ENCODE measurements at regions not wholly inside any gene's neighbourhood (a gene's known extent, or its start where the extent isn't known, plus 50 kb on each side); places are given as distances from the start of the nearest gene placed in this dataset.

DNA sequence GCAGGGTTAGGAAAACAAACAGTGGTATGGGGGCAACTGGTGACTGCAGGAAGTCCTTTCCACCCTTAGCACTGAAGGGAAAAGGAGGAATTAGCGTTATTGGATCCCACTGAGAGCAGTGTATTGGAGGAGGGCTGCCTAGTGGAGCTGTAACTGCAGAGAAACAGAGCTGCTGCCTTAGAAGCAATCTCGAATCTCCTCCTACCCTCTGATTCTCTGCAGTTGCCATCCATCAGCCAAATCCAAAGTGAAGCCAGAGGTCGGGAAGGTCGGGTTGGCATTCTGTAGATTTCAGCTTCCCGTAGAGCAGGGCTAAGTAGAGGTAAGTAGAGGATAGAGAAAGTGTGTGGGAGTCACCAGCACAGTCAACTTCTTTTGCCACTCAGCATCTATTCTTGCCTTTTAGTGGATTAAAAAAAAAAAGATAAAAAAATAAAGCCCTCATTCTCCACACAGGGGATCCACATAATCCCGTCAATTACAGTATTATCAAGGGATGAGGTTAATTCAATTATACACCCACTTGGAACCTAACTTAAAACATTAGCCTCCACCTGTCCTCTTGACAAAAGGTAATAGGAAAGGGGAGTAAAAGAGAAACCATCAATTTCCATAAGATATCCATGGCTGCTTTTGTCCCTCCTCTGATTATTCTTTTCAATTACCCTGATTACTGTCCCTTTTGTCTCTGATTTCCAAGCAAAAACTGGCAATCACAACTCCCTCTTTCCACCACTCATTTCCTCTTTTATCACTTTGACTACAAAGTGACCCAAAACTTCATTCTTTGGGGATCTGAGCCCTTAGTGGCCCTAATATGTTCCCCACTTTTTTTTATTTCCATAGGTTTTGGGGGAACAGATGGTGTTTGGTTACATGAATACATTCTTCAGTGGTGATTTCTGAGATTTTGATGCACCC, 234.7 kb downstream of the RBM26 start:
- no peaks in the 10 kb centered on the region for H3K36me3 Mint-ChIP-seq (ENCODE audit: low read depth)
- no peaks in the 10 kb centered on the region for H3K4me1 Mint-ChIP-seq
- H3K4me3 Mint-ChIP-seq: no peak overlapping the region
- DNase-seq (no peak), ATAC-seq (no peak)
- peaks cover 29% of the 10 kb centered on the region for H3K9me3 Mint-ChIP-seq
- H3K27ac Mint-ChIP-seq: no peak overlapping the region
- peaks cover 19% of the 10 kb centered on the region for H3K27me3 Mint-ChIP-seq

DNA sequence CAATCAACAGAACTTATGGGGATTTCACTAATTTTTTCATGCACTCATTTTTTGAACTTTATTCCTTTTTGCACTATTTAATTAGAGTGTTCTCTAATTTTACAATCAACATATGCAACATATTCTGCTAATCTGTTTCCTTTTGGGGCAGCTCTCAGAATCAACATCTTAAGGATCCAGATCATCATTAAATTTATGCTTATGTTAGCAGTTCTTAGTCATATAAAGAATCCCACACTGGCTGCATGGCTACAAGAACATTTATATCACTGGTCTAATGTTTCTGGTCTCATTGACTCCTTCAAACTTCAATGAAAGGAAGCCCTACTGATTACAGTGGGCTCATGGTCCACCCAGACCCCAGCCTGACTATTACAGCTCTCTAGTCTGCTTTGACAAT, 245.2 kb downstream of the RBM26 start:
- H3K27ac Mint-ChIP-seq: no peak overlapping the region
- H3K4me1 Mint-ChIP-seq: no peaks in the 10 kb centered on the region
- no peaks in the 10 kb centered on the region for H3K9me3 Mint-ChIP-seq
- H3K4me3 Mint-ChIP-seq: no peak overlapping the region
- no peaks in the 10 kb centered on the region for H3K36me3 Mint-ChIP-seq (ENCODE audit: low read depth)
- ATAC-seq: no peak
- no peak for DNase-seq
- peaks cover 7% of the 10 kb centered on the region for H3K27me3 Mint-ChIP-seq

GRCh38 chr13:79155883-79156282, 250.2 kb downstream of the RBM26 start:
- H3K27ac Mint-ChIP-seq: no peak overlapping the region
- H3K9me3 Mint-ChIP-seq: no peaks in the 10 kb centered on the region
- ATAC-seq: no peak
- H3K27me3 Mint-ChIP-seq: peaks cover 7% of the 10 kb centered on the region
- H3K4me1 Mint-ChIP-seq: no peaks in the 10 kb centered on the region
- H3K36me3 Mint-ChIP-seq (ENCODE audit: low read depth): no peaks in the 10 kb centered on the region
- no peak overlapping the region for H3K4me3 Mint-ChIP-seq
- no peak for DNase-seq

DNA sequence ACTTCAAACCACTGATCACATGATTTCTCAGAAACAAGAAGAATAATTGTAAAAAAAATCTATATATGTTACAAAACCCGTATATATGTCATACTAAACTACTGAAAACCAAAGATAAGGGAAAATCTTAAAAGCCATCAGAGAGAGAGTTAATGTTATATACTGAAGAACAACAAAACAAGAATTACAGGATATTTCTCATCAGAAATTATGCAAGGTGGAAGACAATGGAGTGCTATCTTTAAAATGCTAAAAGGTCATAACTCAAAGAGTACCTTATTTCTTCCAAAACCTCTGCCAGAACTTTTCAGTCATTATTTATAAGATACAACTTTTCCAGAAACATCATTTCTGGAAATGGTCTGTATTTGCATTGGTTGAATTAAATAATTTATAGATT, 256.8 kb downstream of the RBM26 start:
- DNase-seq (no peak), ATAC-seq (no peak)
- Mint-ChIP-seq H3K4me1 (no peaks in the 10 kb centered on the region), H3K36me3 (ENCODE audit: low read depth) (no peaks in the 10 kb centered on the region), H3K27me3 (peaks cover 13% of the 10 kb centered on the region), H3K4me3 (no peak overlapping the region), H3K9me3 (peaks cover 5% of the 10 kb centered on the region), H3K27ac (no peak overlapping the region)

GRCh38 chr13:79141082-79141481, 265.0 kb downstream of the RBM26 start:
- Mint-ChIP-seq H3K27me3 (peaks cover 6% of the 10 kb centered on the region), H3K36me3 (ENCODE audit: low read depth) (no peaks in the 10 kb centered on the region), H3K27ac (no peak overlapping the region), H3K9me3 (peaks cover 4% of the 10 kb centered on the region), H3K4me1 (no peaks in the 10 kb centered on the region), H3K4me3 (no peak overlapping the region)
- DNase-seq: no peak
- ATAC-seq: no peak

DNA sequence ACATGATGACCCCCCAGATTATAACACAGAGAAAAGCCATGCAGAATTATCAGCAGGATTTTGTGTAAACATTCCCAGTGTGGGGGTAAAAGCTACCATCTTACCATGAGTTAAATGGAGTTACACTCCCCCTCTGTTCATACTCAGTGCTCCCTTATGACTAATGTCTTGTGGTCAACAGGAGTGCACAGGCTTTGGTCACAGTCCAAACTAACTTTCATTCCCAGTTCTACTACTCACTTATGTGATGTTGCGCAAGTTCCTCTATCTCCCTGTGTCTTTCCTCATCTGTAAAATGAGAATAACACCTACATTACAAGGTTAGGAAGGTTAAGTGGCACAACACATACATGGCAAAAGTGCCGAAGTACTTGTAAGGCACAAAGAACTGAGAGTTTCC, 277.9 kb downstream of the RBM26 start:
- Mint-ChIP-seq H3K4me1 (peaks cover 2% of the 10 kb centered on the region), H3K27ac (no peak overlapping the region), H3K9me3 (no peaks in the 10 kb centered on the region), H3K27me3 (peaks cover 18% of the 10 kb centered on the region), H3K4me3 (no peak overlapping the region), H3K36me3 (ENCODE audit: low read depth) (no peaks in the 10 kb centered on the region)
- DNase-seq (no peak), ATAC-seq (peak; percentile 59)

DNA sequence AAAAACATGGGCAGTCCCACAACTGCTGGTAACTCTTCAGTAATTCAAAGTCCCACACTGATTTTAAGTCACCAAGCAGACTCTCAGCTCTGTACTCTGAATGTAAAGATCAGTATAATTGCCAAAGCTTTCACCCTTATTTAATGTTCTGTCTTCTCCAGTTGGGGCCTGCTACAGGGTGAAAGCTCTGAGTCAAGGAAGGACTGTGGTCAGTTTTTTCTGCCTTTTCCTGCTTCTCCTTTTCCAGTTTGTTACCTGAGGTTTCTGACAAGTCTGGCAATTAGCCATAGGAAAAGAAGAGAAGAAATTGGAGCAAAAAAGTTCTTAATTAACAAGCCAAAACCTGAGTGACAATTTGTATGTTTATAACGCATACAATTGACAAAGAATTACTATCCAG, 279.3 kb downstream of the RBM26 start:
- no peak overlapping the region for H3K4me3 Mint-ChIP-seq
- peaks cover 2% of the 10 kb centered on the region for H3K4me1 Mint-ChIP-seq
- no peak for DNase-seq
- no peaks in the 10 kb centered on the region for H3K36me3 Mint-ChIP-seq (ENCODE audit: low read depth)
- H3K27ac Mint-ChIP-seq: no peak overlapping the region
- peaks cover 18% of the 10 kb centered on the region for H3K27me3 Mint-ChIP-seq
- H3K9me3 Mint-ChIP-seq: no peaks in the 10 kb centered on the region
- no peak for ATAC-seq

GRCh38 chr13:79124183-79124582, 281.9 kb downstream of the RBM26 start:
- no peaks in the 10 kb centered on the region for H3K9me3 Mint-ChIP-seq

DNA sequence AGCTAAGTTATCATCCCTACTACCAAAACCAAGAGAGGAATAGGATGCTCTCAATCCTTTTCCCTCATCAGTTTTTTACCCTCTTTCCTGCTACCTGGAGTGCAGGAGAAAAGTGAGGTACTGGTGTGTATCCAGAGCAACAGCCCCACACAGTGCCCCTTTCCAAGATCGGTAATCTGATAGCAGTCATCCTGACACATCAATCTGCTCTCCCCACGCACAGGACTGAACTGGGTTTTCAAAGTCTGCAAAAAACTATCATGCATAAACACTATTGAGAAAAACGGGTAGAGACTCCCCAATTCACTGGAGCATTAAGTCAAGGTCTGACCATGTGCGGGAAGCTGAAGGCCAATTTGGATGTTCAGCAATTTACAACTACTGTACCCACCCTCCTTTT, 284.8 kb downstream of the RBM26 start:
- Mint-ChIP-seq H3K4me1 (no peaks in the 10 kb centered on the region), H3K27ac (no peak overlapping the region), H3K4me3 (no peak overlapping the region), H3K36me3 (ENCODE audit: low read depth) (no peaks in the 10 kb centered on the region), H3K27me3 (peaks cover 8% of the 10 kb centered on the region), H3K9me3 (no peaks in the 10 kb centered on the region)
- ATAC-seq (no peak), DNase-seq (no peak)

More at GRCh38 chr13:79124183-79124582, 281.9 kb downstream of the RBM26 start:
- DNase-seq (no peak), ATAC-seq (no peak)
- Mint-ChIP-seq H3K4me1 (peaks cover 2% of the 10 kb centered on the region), H3K36me3 (ENCODE audit: low read depth) (no peaks in the 10 kb centered on the region), H3K27me3 (peaks cover 13% of the 10 kb centered on the region), H3K27ac (no peak overlapping the region), H3K4me3 (no peak overlapping the region)

GRCh38 chr13:79119578-79120107, 286.4 kb downstream of the RBM26 start:
- no peak overlapping the region for H3K4me3 Mint-ChIP-seq
- no peaks in the 10 kb centered on the region for H3K4me1 Mint-ChIP-seq
- H3K36me3 Mint-ChIP-seq (ENCODE audit: low read depth): no peaks in the 10 kb centered on the region
- H3K27ac Mint-ChIP-seq: no peak overlapping the region
- ATAC-seq: no peak
- H3K9me3 Mint-ChIP-seq: no peaks in the 10 kb centered on the region
- peaks cover 4% of the 10 kb centered on the region for H3K27me3 Mint-ChIP-seq
- no peak for DNase-seq

DNA sequence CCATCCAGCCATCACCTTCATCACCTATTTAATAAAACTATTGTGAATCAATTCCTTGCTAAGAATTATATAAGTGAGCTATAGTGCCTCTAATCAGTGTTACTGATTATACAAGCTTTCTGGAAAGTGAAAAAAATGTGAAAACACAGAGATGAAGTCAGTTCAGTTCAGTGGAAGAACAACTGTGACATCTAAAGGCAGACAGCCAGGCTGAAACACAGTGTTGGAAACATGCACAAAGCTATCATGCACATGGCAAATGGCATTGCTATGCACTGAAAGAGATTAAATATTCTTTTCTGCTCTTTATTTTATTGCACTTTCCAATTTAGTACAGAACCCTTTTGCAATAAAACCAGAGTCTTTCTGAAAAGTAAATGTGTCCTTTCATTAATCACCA, 294.0 kb downstream of the RBM26 start:
- H3K36me3 Mint-ChIP-seq (ENCODE audit: low read depth): no peaks in the 10 kb centered on the region
- no peaks in the 10 kb centered on the region for H3K9me3 Mint-ChIP-seq
- no peaks in the 10 kb centered on the region for H3K27me3 Mint-ChIP-seq
- DNase-seq: no peak
- H3K4me1 Mint-ChIP-seq: no peaks in the 10 kb centered on the region
- H3K27ac Mint-ChIP-seq: no peak overlapping the region
- no peak overlapping the region for H3K4me3 Mint-ChIP-seq
- no peak for ATAC-seq

DNA sequence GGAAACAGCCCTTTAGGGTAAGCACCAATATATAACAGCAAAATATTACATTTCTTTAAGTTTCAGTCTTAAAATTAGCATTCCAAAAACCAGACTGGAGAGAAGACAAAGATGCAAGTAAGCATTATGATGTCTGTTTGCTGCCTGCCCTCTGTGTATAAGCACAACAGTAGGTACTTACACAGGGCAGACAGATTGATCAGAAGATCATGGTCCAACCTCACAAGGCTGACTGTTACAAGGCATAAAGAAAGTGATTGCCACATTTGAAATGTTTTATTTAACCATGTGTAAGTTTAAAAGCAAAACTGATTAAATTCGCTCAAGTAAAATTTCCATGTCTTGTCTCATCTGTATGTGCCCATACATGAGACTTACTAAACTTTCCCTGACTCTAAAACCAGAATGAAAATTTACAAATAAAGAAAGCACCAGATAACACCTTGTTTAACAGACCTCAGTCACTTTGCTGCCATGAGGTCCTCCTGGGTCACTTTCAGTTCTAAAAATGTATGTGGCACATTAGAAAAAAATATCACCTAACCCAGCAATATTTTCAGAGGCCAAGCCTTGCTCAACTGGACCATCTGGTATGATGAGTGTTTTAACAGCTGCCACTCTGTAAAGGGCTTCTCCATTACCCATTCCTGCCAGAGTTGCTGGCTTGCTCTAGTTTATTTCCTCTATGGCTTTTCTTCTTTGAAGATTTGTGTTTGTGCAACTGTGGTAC, 297.0 kb downstream of the RBM26 start:
- Mint-ChIP-seq H3K27me3 (peaks cover under 1% of the 10 kb centered on the region), H3K36me3 (ENCODE audit: low read depth) (no peaks in the 10 kb centered on the region), H3K9me3 (no peaks in the 10 kb centered on the region), H3K27ac (no peak overlapping the region), H3K4me3 (no peak overlapping the region), H3K4me1 (no peaks in the 10 kb centered on the region)
- ATAC-seq: no peak
- no peak for DNase-seq

DNA sequence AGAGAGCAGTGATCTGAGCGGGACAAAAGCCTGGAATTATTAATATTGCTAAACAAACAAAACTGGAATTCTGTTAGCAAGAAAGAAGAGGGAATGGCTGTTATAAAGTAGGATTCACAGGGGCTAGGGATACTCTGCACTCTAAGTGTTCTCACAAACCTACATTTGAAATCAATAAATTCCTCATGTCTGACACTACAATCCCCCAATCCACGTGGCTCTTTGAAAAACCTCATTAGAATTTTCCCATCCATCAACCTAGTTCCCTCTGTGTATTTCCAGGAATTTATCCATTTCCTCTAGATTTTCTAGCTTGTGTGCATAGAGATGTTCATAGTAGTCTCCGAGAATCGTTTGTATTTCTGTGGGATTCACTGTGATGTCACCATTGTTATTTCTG, 307.5 kb downstream of the RBM26 start:
- H3K27me3 Mint-ChIP-seq: peaks cover 9% of the 10 kb centered on the region
- no peak overlapping the region for H3K27ac Mint-ChIP-seq
- DNase-seq: no peak
- no peaks in the 10 kb centered on the region for H3K9me3 Mint-ChIP-seq
- no peaks in the 10 kb centered on the region for H3K4me1 Mint-ChIP-seq
- no peaks in the 10 kb centered on the region for H3K36me3 Mint-ChIP-seq (ENCODE audit: low read depth)
- H3K4me3 Mint-ChIP-seq: no peak overlapping the region
- ATAC-seq: no peak

DNA sequence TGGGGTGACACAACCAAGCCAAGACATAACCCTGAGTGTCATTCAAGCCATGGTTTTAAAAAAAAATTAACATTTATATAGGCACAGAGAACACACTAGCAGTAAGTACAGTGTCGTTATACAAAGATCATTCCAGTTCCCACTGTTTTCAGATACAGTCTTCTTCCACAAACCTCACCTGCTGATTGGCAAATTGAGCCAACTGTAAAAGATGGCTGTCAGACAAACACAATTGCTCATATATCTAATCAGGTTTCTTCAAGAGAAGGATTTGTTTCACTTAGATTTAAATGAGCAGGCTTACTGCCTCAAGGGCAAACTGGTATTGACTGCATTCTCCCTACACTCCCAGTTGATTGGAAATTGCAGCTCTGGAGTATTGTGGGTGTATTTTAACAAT, 308.9 kb downstream of the RBM26 start:
- Mint-ChIP-seq H3K4me1 (no peaks in the 10 kb centered on the region), H3K27ac (no peak overlapping the region), H3K9me3 (no peaks in the 10 kb centered on the region), H3K4me3 (no peak overlapping the region), H3K27me3 (peaks cover 5% of the 10 kb centered on the region), H3K36me3 (ENCODE audit: low read depth) (no peaks in the 10 kb centered on the region)
- DNase-seq (no peak), ATAC-seq (no peak)

DNA sequence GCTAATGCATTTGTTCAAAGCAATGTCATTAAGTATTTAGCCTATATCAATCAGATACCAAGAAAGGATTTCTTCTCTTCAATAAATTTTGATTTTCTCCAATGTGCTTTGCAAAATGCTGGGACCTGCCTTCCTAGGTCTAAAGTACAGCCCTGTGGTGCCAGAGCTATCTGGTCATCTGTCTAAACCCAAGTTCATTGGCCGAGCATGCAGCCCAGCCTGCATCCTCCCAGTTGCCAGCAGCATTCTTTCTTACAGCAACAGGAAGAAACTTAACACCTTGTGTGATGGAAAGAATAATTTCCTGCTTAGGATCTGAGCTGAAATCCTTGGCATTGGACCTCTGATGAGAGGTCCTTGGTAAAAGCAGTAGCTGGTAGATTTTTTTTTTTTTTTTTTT, 310.0 kb downstream of the RBM26 start:
- ATAC-seq (no peak), DNase-seq (no peak)
- H3K36me3 Mint-ChIP-seq (ENCODE audit: low read depth): no peaks in the 10 kb centered on the region
- peaks cover 5% of the 10 kb centered on the region for H3K27me3 Mint-ChIP-seq
- H3K4me3 Mint-ChIP-seq: no peak overlapping the region
- H3K4me1 Mint-ChIP-seq: no peaks in the 10 kb centered on the region
- no peak overlapping the region for H3K27ac Mint-ChIP-seq
- H3K9me3 Mint-ChIP-seq: no peaks in the 10 kb centered on the region
